DMS53 treated with DMSO at 0.1 percent for 48 hours (cell line): ENCODE measurements at regions not wholly inside any gene's neighbourhood (a gene's known extent, or its start where the extent isn't known, plus 50 kb on each side); places are given as distances from the start of the nearest gene placed in this dataset.

Experiments
- DNase-seq: peaks from one replicate; lab custom pipeline; 2025; ENCODE audit not compliant: unreplicated experiment; lab: John Stamatoyannopoulos, UW

DNA sequence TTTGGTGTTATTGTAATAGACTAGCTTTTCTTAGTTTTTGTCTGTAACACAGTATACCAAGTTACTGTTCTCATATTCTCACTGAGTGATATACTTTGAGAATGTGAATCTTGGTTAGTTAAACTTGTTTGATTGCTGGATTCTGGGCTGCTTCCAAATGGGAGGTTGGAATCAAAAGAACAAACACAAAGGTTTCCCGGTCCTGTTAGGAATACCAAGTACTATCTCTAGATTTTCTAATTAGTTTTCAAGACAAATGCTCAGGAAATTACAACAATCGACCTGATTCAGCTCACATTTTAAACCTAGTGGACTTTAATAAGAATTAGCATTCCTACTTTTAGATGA lies 244.3 kb downstream of the CSNK1G3 start:
- DNase-seq: no peak

DNA sequence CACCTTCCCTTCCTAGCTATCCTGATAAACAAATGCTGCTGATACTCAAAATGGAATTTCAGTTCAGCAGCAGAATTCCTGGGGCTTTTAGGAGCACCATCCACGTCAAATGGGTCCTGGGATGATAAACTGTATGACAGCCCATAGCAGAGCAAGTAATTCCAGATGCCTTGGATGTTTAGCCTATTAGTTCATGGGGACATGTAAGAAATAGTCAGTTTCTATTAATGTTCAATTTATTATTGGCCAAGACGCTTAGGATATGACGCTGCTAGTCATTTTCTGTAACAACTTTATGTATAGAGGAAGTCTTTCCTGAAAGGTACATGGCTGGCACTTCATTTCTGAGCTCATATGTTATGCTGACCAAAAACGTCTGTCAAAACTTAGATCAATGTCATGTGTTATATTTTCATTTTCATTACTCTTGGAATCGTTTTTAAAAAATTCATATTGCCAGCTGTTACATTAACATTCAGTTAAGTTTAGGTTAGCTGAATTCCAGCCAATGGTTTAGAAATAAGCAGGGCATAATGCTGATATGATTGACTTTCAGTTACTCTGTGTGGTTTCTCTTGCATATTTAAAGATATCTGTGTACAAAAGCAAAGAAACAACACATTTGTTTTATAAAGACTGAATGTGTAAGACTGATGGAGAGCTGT lies 243.8 kb downstream of the CSNK1G3 start:
- DNase-seq: no peak

DNA sequence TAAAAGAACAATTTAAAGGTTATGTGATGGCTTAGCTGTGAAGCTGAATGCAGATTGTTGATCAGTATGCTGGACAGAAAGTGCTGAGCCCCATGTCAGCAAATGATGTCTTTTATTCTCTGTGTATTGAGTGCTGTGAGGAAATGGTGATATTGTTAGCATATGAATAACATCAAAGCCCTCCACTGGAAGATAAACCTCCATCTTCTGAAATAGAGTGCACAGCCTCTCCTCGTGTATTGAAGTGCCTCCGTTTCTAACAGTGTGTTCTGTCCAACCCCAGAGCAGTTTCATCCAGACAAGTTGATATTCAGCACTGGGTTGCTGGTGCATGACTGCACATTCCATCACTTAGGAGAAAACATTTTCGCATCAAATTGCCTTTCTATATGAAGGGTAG lies 242.9 kb downstream of the CSNK1G3 start:
- DNase-seq: no peak

DNA sequence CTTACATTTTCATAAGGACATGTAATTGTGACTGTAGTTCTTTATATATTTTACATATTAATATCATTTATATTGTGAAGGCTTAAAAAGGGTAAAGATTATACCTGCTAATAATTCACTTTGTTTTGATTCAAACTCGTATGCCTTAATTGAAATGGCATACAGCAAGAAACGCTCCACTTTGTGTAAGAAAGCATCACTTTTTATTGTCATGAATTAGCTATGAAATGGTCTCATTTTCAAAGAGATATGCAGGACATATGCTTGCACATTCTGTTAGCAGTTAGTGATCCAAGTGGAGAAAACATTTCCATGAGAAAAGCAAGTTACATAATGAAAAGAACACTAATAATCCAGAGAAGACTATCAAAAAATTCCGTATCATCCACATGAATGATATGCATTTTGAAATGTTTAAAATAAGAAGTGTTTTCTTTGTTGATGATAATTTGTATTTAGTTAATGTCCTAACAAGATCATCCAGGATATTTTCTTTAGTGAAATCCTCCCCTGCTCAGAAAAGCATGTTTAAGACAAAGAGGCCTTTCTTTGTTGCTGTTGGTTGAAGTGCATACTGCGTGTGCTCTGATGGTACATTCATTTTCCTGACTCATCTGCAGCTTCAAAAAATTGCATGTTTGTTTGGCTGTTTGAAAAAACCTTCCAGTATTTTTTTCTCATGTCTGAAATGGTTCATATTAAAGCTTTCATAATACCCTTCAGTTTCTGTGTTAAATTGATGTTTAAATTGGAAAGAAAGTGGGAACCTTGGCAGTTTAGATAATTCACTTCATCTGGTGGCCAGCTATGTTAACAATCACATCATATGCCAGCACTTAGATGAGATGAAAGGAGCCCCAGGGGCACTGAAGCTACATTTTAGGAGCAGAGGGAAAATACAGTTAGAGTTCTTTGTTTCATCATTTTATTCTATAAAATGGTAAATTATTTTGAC lies 242.2 kb downstream of the CSNK1G3 start:
- no peak for DNase-seq

DNA sequence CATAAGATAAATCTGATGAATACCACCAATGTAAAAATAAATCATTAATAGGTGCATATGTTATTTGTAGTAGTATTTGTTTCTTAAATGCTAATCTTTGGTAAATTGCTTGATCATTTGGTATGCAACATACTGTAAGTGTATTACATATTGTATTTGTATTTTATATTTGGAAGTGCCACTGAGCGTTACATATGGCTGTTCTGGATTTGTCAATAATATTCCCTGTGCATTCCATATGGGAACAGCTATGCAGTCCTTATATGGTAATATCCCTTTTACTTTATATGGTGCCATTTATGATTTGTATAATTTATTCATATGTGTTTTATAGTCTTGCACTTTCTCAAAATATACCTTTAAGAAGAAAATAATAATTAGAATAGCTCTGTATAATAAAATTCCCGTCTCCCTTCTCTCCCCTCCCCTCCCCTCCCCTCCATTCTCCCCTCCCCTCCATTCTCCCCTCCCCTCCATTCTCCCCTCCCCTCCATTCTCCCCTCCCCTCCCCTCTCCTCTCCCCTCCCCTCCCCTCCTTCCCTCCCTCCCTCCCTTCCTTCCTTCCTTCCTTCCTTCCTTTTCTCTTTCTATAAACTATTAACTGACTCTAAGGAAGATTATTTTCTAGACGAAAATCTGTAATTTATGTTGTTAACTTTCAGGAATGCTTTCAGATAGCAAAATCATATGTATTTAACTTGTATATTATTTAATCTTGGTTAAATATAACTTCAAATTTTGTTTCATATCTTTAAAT lies 241.4 kb downstream of the CSNK1G3 start:
- DNase-seq: no peak

DNA sequence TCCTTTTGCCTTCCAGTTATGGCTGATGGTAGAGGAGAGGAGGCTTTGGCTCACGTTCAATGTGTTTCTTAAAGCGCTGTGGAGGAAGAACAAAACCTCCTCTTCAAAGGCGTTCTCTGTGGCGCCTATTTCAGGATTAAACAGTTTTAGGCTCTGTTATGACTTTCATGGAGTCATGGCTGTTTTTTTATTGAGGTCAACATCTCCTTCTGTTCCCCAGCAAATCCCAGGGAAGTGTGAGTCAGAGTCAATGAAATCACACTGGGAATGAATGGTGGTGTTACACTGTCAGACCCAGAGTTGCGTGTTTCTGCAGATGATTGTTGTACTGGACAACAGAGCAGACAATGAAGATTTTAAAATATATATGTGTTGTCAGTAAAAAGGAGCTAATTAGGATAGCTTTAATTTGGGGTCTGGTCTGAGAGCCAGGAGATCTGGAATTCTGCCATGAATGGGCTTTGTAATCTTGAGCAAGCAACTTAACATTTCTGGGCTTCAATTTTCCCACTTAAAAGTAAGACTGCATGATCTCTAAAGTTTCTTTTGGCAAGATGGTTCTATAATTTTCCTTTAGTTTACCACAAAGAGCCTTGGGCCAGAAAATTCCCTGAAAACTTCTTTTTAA lies 240.7 kb downstream of the CSNK1G3 start:
- DNase-seq: no peak

DNA sequence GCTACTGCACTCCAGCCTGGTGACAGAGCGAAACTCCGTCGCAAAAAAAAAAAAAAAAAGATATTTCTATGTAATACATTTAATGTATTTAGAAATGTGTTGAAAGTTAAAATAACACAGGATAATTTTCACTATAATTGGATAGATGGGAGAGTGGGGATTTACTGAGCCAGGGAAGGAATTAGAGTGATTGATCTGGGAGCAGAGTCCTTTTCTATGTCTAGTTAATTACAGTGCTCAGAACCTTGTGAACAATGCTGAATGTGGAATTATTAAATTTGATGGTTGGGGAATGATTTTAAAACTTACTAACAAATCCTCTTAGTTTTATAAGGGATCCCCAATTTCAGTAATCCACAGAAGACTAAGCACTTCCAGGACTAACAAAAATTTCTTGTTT lies 239.7 kb downstream of the CSNK1G3 start:
- no peak for DNase-seq

DNA sequence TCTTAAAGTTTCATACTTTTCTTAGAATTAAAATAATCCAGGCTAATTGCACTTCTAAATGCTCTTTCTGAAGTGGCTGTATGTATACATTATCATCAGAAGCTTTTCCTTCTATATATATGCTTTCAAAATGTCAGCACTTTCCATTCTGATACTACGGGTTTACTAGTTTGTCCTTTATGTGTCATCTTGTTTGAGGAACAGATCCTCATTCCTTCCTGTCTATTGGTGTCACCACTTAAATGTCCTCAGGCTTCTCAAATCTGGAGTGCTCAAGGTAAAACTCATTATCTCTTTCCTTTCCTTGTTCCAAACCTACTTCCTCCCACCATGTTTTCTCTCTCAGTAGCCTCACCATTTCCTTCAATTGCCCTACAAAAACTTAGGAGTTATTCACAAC lies 236.3 kb downstream of the CSNK1G3 start:
- no peak for DNase-seq

DNA sequence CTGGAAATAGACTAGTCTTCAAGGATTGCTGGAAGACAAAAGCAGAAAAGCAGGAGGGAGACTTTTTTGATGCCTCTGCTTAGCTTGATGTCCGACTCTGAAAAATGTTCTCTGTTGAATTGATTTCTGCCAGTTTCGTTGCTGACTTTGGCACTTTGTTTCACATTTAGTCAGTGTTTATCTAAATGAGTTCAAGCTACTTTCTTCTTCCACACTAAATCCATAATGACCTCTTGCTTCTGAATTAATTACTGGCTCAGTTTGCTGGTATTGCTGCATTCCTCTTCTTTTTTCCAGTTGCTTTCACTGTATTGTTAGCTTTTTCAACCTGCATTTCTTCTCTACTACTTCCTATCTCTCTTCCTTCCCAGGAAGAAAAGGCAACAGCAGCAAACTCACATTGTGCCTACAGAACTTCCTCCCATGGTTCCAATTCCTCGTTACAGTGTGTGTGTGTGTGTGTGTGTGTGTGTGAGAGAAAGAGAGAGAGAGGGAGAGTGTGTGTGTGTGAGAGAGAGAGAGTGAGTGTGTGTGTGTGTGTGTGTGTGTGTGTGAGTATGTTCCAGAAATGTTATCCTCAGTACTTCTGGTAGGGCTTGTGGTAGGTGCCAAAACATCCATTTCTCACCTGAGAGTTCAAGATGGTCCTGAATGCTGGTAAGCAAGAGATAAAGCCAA lies 234.8 kb downstream of the CSNK1G3 start:
- no peak for DNase-seq

DNA sequence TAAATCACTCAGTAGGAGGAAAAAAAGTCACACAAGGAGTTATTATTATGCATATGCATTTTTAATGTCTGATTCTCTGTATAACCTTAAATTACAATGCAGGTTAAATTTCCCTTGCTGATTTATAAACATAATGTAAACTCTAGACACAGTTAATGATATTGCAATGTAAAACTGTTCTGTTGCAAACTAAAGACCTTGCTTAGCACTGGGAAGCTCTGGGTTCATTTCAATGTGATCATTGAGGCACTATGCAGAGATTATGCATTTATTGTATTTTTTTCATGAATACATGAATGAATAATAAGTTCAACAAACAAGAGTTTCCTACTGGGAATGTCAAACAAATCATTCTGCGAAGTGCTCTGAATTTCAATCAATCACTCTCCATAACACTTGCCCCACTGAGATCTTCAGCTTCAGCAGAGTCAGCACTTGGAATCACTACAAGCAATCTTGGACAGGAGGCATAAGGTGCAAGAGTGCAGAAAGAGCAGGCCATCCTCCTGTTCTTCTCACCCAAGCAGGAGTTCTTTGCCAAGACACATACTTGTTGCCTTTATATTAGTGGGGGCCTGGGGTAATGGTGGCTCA lies 232.1 kb downstream of the CSNK1G3 start:
- DNase-seq: no peak

DNA sequence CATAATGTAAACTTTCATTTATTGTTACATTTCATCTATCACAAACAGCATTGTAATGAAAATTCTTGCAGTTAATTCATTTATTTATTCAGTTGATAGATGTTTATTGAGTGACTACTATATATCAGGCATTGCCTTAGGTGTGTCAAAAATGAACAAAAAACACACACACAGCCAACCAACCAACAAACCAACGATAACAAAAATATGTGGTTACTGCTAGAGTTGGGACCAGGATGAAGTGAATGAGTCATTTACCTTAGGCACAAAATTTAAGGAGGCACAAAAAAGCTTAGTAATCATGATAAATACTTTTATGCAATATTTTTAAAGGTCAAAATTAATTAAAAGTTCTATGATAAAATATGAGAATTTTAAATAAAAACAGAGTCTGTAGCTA lies 223.4 kb downstream of the CSNK1G3 start:
- no peak for DNase-seq

DNA sequence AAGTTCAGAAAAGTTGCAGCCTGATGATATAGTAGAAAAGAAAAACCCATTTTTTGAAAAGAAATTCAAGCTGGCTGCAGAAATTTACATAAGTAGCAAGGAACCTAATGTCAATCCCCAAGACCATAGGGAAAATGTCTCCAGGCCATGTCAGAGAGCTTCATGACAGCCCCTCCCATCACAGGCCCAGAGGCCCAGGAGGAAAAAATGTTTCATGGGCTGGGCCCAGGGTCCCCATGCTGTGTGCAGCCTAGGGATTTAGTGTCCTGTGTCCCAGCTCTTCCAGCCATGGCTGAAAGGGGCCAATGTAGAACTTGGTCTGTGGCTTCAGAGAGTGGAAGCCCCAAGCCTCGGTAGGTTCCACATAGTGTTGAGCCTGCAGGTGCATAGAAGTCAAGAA lies 220.3 kb downstream of the CSNK1G3 start:
- no peak for DNase-seq

DNA sequence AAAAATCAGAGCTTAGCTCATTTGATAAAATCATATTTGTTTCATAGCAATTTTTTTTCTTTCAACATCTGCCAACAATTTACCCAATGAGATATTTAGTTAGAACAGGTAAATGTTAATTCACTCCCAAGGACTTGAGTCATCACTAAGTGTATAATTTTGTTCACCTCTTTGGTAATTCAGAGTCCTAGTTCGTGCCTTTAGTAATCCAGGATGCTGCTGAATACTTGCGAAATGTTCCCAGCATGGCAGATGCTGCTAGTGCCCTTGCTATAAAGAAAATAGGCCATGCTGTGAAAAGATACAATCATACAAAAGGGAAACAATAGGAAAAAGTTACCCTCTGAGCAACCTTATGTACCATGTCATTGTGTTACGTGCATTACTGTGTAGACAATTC lies 210.5 kb downstream of the CSNK1G3 start:
- DNase-seq: no peak

DNA sequence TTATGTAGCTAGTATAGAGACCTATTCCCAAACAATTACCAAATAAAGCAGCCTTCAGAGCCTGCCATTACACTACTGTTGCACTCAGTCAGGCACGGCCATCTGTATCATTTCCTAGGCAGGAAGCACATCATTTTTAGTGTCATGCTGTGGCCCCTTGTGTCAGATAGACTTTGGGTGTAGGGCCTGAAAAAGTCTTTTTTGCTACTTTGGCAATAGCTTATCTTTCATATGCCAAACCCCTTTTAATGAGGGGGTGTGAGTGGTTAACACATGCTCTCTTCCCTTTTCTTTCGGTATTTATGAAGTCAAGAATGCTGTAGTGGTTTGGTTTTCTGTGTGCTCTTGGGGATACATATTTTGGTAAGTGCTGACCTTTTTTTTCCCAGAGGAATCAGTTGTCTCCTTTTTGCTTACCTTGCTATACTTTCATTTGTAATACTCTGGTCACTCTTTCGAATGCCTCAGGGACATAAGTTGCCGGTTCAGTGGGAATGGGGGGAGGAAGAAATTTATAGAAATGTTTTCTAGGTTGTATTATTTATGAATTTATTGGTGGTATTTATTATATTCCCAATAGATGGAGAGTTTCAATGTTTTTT lies 209.8 kb downstream of the CSNK1G3 start:
- no peak for DNase-seq

DNA sequence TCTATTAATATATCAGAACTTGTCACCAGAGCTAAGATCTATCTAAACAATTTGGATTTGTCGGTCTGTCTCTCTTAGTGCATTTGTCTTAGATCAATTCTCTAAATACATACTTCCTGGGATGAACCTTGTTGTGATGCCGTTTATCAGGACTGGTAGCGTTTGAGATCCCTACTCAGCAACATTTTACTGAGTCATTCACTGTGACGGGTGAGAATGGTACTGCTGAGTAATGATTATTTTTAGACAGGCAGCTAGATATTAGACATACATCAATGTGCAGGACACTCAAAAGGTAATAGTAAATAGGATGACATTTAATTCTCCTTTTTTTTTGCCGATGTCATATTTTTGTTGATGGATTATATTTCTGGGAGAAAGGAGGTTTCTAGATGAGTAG lies 209.0 kb downstream of the CSNK1G3 start:
- DNase-seq: no peak

DNA sequence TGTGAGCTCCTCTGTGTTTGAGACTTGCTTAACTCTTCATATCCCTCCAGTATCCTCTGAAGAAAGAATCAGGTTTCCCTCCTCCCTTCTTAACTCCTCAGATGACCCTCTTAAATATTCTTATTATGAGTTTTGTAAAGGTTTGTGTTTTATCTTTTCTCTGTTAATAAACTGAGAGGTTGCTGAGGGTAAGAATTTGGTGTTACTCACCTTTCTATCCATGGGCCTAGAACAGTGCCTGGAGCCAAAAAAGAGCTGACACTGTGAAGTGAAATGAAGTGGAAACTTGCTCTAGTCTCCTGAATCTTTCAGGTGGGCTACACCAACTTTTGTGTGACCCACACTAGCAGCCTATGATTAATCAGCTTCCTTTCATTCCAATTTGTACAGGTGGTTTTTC lies 208.4 kb downstream of the CSNK1G3 start:
- no peak for DNase-seq

DNA sequence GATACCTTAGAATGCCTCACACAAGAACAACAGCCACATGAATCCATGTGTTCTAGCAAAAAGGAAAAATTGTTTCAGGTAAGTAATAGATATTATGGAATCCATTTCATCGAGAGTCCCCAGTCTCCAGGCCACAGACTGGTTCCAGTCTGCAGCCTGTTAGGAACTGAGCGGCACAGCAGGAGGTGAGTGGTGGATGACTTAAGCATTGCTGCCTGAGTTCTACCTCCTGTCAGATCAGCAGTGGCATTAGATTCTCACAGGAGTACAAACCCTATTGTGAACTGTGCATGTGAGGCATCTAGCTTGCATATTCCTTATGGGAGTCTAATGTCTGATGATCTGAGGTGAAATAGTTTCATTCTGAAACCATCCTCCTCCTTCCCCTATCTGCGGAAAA lies 207.0 kb downstream of the CSNK1G3 start:
- DNase-seq: no peak

DNA sequence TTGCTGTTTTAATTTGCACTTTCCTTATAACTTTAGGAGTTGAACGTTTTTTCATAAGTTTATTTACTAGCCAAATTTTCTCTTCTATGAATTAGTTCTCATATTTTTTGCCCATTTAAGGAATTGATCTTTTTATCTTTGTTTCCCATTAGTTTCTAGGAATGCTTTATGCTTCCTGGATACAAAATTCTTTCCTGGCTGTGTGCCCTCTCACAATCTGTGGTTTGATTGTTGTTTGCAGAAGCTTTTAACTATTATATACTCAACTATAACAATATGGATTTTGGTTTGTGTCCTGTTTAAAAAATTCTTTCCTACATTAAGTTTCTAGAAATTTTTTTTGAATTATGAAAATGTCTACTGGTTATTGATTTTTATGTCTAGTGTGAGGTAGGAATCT lies 206.3 kb downstream of the CSNK1G3 start:
- no peak for DNase-seq

DNA sequence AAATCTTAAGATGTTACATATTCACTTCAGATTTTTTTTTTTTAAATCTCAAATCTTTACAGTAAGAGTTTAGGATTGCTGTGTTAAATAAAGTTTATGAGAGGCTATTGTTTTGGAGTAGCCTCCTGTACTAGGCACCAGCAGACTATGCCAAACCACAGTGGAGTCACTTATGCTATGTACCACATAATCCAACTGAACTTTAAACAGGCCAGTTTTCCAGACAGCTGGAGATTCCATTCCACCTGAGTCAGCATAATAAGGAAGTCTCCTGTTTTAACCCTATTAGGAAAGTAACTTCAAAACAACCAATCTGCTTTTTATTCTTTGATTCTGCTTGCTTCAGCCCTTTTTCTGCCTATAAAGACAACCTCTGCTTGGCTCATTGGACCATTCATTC lies 205.2 kb downstream of the CSNK1G3 start:
- DNase-seq: no peak

DNA sequence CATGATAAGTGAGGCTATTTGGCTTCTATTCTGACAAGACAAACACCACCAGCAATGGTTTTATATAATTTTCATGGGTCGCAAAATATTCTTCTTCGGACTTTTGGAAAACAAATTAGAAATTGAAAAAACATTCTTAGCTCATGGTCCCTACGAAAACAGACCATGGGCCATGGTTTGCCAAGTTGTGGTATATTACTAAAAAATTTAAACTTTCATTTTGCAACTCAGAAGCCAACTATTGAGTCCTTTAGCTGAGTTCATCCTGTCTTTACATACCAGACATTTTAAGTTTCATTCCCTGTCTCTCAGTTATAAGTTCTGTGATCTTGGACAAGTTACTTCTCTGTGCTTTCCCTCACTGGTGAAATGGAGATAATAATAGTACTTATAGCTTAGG lies 198.1 kb downstream of the CSNK1G3 start:
- no peak for DNase-seq
